Natural killer cell (primary cell): ENCODE measurements at regions not wholly inside any gene's neighbourhood (a gene's known extent, or its start where the extent isn't known, plus 50 kb on each side); places are given as distances from the start of the nearest gene placed in this dataset.

Source experiments
- ATAC-seq, 3 donors: fragments of 150-1000 bp in 2 of 3; fragments of 200-7000 bp in 1 of 3; cut with Tn5 transposase; 1 replicate in 1 of 3; 2 replicates in 2 of 3; pipeline ENCODE4 v1.10.0; 2021; ENCODE audit warnings: mild to moderate bottlenecking in 2 of 3, moderate library complexity in 2 of 3
- DNase-seq, 2 donors: peaks; one replicate each; pipeline versions ENCODE4 v3.0.0 to v3.0.0-alpha.2; 2013 to 2021; ENCODE audit warnings: mixed read lengths in 1 of 2
- H3K27ac ChIP-seq: one replicate; pipeline ENCODE4 v1.5.1; 2013; ENCODE audit warnings: mild to moderate bottlenecking, low read length
- H3K27me3 ChIP-seq: one replicate; pipeline ENCODE4 v1.6.1; 2013; ENCODE audit warnings: low read length; ENCODE audit not compliant: control insufficient read depth, insufficient read depth
- H3K36me3 ChIP-seq: one replicate; pipeline ENCODE4 v1.6.1; 2013; ENCODE audit warnings: low read length; ENCODE audit not compliant: control insufficient read depth, insufficient read depth
- H3K4me1 ChIP-seq: one replicate; pipeline ENCODE4 v1.6.1; 2013; ENCODE audit warnings: low read length; ENCODE audit not compliant: control insufficient read depth, insufficient read depth
- H3K4me3 ChIP-seq: one replicate; pipeline ENCODE4 v1.5.1; 2013; ENCODE audit warnings: low read length
- H3K9me3 ChIP-seq: one replicate; pipeline ENCODE4 v1.6.1; 2013; ENCODE audit warnings: low read length; ENCODE audit not compliant: control insufficient read depth, insufficient read depth
- H3K27ac Mint-ChIP-seq, 2 donors: one replicate each; pipeline ENCODE4 v1.8.0; 2022; ENCODE audit warnings: mild to moderate bottlenecking in 2 of 2, mixed read lengths in 2 of 2, moderate library complexity in 1 of 2
- H3K27me3 Mint-ChIP-seq, 2 donors: one replicate each; pipeline ENCODE4 v1.8.0; 2022; ENCODE audit warnings: low read depth in 2 of 2, mixed read lengths in 2 of 2
- H3K36me3 Mint-ChIP-seq: one replicate; pipeline ENCODE4 v1.8.0; 2022; ENCODE audit warnings: mixed read lengths
- H3K4me1 Mint-ChIP-seq, 2 donors: one replicate each; pipeline ENCODE4 v1.8.0; 2022; ENCODE audit warnings: mixed read lengths in 2 of 2
- H3K4me3 Mint-ChIP-seq: one replicate; pipeline ENCODE4 v1.8.0; 2022; ENCODE audit warnings: mild to moderate bottlenecking, moderate library complexity, mixed read lengths
- H3K9me3 Mint-ChIP-seq, 2 donors: one replicate each; pipeline ENCODE4 v1.8.0; 2022; ENCODE audit warnings: mixed read lengths in 2 of 2
- WGBS: methylation state at CpG from one replicate; pipeline ENCODE4 v1.1.7; 2013; ENCODE audit warnings: missing lambda C conversion rate; ENCODE audit not compliant: insufficient coverage; 5-methylcytosine and 5-hydroxymethylcytosine counted together
- intact Hi-C: fragments of 100-400 bp; cut with micrococcal nuclease; formaldehyde crosslinking; loops from one replicate; pipeline ENCODE4 v1.14.2; 2022
- TF ChIP-seq, protein P1 (sequence below): fragments of 200-600 bp; IDR thresholded peaks from one replicate; pipeline ENCODE4 v1.8.0; 2022; ENCODE audit warnings: antibody characterized with exemption

DNA sequence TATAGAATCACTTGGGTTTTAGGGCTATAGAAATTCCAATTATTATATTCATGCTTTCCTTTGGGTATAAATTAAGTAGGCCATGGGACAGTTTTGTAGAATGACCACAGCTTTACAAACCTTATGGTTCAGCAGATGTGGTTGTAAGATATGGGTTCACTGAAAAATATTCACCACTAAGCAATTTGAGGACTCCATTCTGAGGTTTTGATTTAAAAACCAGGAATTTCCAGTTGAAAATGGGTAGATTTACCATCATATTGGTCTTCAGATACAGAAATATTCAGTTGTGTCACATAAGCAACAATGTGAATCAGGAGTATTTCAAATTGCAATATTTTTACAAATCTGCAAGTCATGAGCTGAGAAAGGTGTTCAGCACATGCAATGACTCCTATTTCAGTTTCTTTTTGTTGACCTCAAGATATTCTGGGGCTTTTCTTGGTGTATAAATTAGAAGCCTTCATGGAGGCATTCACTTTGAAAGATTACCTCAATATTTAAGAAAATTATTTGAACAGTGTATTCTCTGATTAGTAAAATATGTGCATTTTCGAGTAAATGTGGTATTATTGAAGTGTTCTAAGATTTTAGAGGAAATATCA lies 218.4 kb upstream of the HCCS start:
- no CpG with 5 or more reads among the region's 1 CpG for WGBS
- intact Hi-C loops: no loop called here

GRCh38 chrX:10893366-10893765 lies 217.8 kb upstream of the HCCS start:
- H3K27ac ChIP-seq: no peak overlapping the region
- WGBS: no CpG with 5 or more reads among the region's 2 CpGs
- H3K4me1 ChIP-seq: no peaks in the 10 kb centered on the region
- H3K27ac Mint-ChIP-seq: no peak overlapping the region
- H3K9me3 Mint-ChIP-seq: peaks cover 0 to 5% of the 10 kb centered on the region in 2 donors
- H3K27me3 Mint-ChIP-seq: no peaks in the 10 kb centered on the region
- H3K27me3 ChIP-seq: no peaks in the 10 kb centered on the region
- H3K4me3 ChIP-seq: no peak overlapping the region
- H3K9me3 ChIP-seq: peaks cover 4% of the 10 kb centered on the region
- no peak overlapping the region for H3K4me3 Mint-ChIP-seq
- H3K4me1 Mint-ChIP-seq: no peaks in the 10 kb centered on the region
- ATAC-seq (no peak), DNase-seq (no peak)
- intact Hi-C loops: no loop called here
- H3K36me3 ChIP-seq: no peaks in the 10 kb centered on the region
- TF ChIP-seq, protein P1, sequence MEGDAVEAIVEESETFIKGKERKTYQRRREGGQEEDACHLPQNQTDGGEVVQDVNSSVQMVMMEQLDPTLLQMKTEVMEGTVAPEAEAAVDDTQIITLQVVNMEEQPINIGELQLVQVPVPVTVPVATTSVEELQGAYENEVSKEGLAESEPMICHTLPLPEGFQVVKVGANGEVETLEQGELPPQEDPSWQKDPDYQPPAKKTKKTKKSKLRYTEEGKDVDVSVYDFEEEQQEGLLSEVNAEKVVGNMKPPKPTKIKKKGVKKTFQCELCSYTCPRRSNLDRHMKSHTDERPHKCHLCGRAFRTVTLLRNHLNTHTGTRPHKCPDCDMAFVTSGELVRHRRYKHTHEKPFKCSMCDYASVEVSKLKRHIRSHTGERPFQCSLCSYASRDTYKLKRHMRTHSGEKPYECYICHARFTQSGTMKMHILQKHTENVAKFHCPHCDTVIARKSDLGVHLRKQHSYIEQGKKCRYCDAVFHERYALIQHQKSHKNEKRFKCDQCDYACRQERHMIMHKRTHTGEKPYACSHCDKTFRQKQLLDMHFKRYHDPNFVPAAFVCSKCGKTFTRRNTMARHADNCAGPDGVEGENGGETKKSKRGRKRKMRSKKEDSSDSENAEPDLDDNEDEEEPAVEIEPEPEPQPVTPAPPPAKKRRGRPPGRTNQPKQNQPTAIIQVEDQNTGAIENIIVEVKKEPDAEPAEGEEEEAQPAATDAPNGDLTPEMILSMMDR: no peak
- no peaks in the 10 kb centered on the region for H3K36me3 Mint-ChIP-seq

More for the DNA sequence above, 218.4 kb upstream of the HCCS start:
- Mint-ChIP-seq H3K4me3 (no peak overlapping the region), H3K27me3 (no peaks in the 10 kb centered on the region), H3K9me3 (peaks cover 0 to 3% of the 10 kb centered on the region in 2 donors), H3K4me1 (no peaks in the 10 kb centered on the region), H3K27ac (no peak overlapping the region), H3K36me3 (no peaks in the 10 kb centered on the region)
- Histone ChIP-seq H3K4me1 (no peaks in the 10 kb centered on the region), H3K27ac (no peak overlapping the region), H3K36me3 (no peaks in the 10 kb centered on the region), H3K27me3 (no peaks in the 10 kb centered on the region), H3K9me3 (peaks cover 3% of the 10 kb centered on the region), H3K4me3 (no peak overlapping the region)
- no peak for DNase-seq
- TF ChIP-seq, protein P1: no peak
- ATAC-seq: no peak

DNA sequence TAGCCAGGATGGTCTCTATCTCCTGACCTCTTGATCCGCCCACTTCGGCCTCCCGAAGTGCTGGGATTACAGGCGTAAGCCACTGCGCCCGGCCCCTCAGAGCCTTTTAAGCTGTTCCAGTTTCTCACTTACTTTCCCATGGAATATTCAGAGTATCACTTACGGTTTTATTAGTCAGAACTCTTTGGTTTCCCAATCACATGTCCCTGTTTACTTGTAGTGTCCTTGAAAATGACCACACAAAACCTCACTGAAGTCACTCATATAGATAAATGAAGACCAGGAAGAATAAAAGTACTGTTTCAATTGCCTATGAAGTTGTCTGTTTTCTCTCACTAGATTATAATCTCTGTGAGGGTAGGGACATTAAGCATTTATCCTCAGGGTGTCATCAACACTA lies 217.2 kb upstream of the HCCS start:
- Histone ChIP-seq H3K36me3 (no peaks in the 10 kb centered on the region), H3K27ac (no peak overlapping the region), H3K9me3 (peaks cover 4% of the 10 kb centered on the region), H3K4me3 (no peak overlapping the region), H3K27me3 (no peaks in the 10 kb centered on the region), H3K4me1 (no peaks in the 10 kb centered on the region)
- Mint-ChIP-seq H3K27ac (no peak overlapping the region), H3K27me3 (no peaks in the 10 kb centered on the region), H3K9me3 (peaks cover 0 to 5% of the 10 kb centered on the region in 2 donors), H3K4me1 (no peaks in the 10 kb centered on the region), H3K36me3 (no peaks in the 10 kb centered on the region), H3K4me3 (no peak overlapping the region)
- ATAC-seq (no peak), DNase-seq (no peak)
- TF ChIP-seq, protein P1: no peak
- intact Hi-C loops: no loop called here
- 93% methylated on average over 7 of the region's 7 CpGs for WGBS

- DNase-seq (no peak), ATAC-seq (no peak)
- H3K4me1 Mint-ChIP-seq: no peaks in the 10 kb centered on the region
- TF ChIP-seq, protein P1: no peak
- Histone ChIP-seq H3K4me1 (no peaks in the 10 kb centered on the region), H3K36me3 (no peaks in the 10 kb centered on the region), H3K27me3 (no peaks in the 10 kb centered on the region), H3K4me3 (no peak overlapping the region), H3K9me3 (peaks cover 4% of the 10 kb centered on the region), H3K27ac (no peak overlapping the region)
- H3K9me3 Mint-ChIP-seq: peaks cover 4 to 9% of the 10 kb centered on the region in 2 donors
- WGBS: 91% methylated on average over 5 of the region's 9 CpGs
- no peak overlapping the region for H3K4me3 Mint-ChIP-seq
- H3K27ac Mint-ChIP-seq: no peak overlapping the region
- no peaks in the 10 kb centered on the region for H3K27me3 Mint-ChIP-seq
- intact Hi-C loops: no loop called here
- H3K36me3 Mint-ChIP-seq: no peaks in the 10 kb centered on the region
These were observed 213.4 kb upstream of the HCCS start for GRCh38 chrX:10897768-10898167.
